Upper lobe of left lung (tissue), 4 donors: ENCODE measurements at regions not wholly inside any gene's neighbourhood (a gene's known extent, or its start where the extent isn't known, plus 50 kb on each side); places are given as distances from the start of the nearest gene placed in this dataset.

ENCODE experiments used
- EP300 ChIP-seq, 4 donors: sonication (generic); formaldehyde crosslinking; IDR thresholded peaks; one replicate each; pipeline ENCODE4 v1.5.1; 2017; ENCODE audit warnings: antibody characterized with exemption in 4 of 4, control low read depth in 2 of 4
- POLR2A ChIP-seq, 4 donors: fragments of 450-650 bp; IDR thresholded peaks; one replicate each; pipeline ENCODE4 v1.5.1; 2016 to 2017; ENCODE audit warnings: antibody characterized with exemption in 4 of 4, mild to moderate bottlenecking in 2 of 4
- POLR2AphosphoS5 ChIP-seq, 2 donors: sonication (generic); formaldehyde crosslinking; IDR thresholded peaks; one replicate each; pipeline ENCODE4 v1.5.1; 2017; ENCODE audit warnings: antibody characterized with exemption in 2 of 2
- TF ChIP-seq, protein P1 (sequence below), 6 experiments: fragments of 450-650 bp in 4 of 6; fragments of 200-600 bp in 2 of 6; sonication (generic) in 2 of 6; IDR thresholded peaks; one replicate each; pipeline ENCODE4 v1.5.1; 2016 to 2019; ENCODE audit warnings: antibody characterized with exemption in 6 of 6

DNA sequence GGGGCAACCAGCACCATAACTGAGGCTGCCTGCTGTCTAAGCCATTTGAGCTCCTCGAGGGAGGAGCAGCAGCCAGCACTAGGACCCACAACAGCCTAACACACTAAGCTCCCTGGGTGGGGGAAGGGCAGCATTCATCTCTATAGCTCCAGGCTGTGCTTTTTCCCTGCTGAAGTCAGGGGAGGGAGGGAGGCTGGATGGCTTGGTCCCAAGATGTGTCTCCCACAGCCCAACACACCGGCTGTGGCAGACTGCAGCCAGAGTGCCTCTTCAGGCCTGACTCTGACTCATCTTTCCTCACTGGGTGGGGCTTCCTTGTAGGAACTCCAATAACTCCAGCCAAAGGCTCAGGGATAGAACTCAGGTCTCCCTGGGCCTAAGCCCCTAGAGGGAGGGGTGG lies 296.3 kb downstream of the PRDM2 start:
- TF ChIP-seq, protein P1, sequence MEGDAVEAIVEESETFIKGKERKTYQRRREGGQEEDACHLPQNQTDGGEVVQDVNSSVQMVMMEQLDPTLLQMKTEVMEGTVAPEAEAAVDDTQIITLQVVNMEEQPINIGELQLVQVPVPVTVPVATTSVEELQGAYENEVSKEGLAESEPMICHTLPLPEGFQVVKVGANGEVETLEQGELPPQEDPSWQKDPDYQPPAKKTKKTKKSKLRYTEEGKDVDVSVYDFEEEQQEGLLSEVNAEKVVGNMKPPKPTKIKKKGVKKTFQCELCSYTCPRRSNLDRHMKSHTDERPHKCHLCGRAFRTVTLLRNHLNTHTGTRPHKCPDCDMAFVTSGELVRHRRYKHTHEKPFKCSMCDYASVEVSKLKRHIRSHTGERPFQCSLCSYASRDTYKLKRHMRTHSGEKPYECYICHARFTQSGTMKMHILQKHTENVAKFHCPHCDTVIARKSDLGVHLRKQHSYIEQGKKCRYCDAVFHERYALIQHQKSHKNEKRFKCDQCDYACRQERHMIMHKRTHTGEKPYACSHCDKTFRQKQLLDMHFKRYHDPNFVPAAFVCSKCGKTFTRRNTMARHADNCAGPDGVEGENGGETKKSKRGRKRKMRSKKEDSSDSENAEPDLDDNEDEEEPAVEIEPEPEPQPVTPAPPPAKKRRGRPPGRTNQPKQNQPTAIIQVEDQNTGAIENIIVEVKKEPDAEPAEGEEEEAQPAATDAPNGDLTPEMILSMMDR (IDR thresholded peaks at IDR 0.05): no peak
- TF ChIP-seq POLR2A (IDR thresholded peaks at IDR 0.05) (no peak), POLR2AphosphoS5 (IDR thresholded peaks at IDR 0.05) (no peak), EP300 (IDR thresholded peaks at IDR 0.05) (no peak)
